AG09319 (cell line): ENCODE measurements at regions not wholly inside any gene's neighbourhood (a gene's known extent, or its start where the extent isn't known, plus 50 kb on each side); places are given as distances from the start of the nearest gene placed in this dataset.

Source experiments
- DNase-seq: peaks from one replicate; pipeline ENCODE4 v3.0.0-alpha.2; 2010; ENCODE audit warnings: low read depth; ENCODE audit errors: extremely low read depth
- TF ChIP-seq, protein P1 (sequence below): IDR thresholded peaks from 2 replicates; pipeline ENCODE4 v1.5.1; 2011; ENCODE audit warnings: low read depth, mild to moderate bottlenecking, inconsistent platforms, low read length, moderate library complexity

DNA sequence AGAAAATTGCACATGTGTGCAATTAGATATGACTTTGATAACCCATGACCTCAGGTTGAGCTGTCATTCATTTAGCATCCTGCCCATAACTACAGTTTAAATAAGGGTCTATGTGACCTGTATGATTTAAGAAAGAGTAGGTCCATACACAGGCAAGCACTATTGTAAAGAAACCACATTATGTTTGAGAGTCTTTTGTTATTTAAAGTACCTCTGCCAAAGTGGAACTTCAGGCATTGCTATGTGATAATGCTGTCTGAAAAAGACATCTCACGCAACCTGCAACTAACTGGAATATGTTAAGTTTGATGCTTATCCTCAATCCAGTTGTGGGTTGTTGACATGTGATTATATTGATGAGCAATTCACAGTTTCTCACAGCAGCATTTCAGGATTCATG is 317.0 kb downstream of the TMEM161B start:
- DNase-seq: no peak
- TF ChIP-seq, protein P1, sequence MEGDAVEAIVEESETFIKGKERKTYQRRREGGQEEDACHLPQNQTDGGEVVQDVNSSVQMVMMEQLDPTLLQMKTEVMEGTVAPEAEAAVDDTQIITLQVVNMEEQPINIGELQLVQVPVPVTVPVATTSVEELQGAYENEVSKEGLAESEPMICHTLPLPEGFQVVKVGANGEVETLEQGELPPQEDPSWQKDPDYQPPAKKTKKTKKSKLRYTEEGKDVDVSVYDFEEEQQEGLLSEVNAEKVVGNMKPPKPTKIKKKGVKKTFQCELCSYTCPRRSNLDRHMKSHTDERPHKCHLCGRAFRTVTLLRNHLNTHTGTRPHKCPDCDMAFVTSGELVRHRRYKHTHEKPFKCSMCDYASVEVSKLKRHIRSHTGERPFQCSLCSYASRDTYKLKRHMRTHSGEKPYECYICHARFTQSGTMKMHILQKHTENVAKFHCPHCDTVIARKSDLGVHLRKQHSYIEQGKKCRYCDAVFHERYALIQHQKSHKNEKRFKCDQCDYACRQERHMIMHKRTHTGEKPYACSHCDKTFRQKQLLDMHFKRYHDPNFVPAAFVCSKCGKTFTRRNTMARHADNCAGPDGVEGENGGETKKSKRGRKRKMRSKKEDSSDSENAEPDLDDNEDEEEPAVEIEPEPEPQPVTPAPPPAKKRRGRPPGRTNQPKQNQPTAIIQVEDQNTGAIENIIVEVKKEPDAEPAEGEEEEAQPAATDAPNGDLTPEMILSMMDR: no peak

DNA sequence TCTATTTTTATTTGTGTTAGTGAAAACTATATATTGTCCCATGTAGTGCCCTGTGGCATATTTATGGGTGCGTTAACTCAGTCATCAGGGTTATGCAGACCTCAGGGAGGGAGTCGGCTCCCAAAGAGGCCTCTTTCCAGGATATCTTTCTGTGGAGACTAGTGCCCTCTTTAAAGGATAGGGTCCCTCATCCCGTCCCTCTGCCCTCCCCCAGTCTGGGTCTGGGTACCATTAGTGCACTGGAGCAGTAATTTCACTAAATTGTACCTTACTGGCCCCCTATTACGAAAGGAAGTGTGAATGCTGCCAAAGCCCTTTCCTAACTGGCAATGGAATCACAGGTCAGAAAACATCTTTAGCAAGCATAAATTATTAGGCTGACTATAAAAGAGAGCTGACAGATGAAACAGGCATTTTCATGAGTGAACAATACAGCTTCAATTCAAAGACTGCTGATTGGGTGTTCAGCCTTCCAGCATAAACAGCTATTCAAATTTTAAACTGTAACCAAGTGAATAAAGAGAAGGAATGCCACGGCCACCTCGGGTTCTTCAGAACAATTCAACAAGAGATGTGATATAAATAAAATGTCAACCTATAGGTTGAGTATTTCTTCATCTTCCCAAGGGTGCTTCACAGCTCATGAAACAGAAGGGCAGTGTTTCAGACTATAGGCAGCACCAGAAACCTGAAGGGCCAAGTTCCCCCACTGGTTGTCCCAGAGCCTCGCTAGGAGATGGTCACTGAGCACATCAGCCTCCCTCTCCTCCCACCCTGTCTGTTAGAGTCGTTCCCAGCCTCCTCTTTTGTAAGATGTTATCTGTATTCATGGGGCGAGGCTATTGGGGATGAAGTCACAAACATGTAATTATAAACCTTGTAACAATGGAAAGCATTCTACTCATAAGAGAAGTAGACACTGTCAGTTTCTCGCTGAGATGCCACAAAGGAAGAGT is 318.7 kb downstream of the TMEM161B start:
- no peak for DNase-seq
- TF ChIP-seq, protein P1: no peak

DNA sequence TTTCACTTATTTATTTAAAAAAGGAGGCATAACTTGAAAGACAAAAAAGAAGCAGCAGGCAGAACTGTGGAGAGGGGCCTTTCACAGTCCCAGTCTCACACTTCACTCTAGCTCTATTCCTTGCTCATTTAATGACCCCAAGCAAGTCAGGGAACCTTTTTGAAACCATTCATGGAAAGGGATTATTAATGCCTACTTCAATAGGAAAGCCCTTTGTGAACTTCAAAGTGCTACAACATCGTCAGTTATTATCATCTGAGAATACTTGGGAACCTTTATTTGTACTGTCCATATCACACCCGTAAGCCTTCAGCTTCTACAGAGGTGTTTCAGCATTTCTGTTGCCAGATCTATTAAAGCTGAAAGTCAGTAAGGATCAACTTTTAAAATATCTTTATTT is 320.2 kb downstream of the TMEM161B start:
- DNase-seq: no peak
- TF ChIP-seq, protein P1: no peak

DNA sequence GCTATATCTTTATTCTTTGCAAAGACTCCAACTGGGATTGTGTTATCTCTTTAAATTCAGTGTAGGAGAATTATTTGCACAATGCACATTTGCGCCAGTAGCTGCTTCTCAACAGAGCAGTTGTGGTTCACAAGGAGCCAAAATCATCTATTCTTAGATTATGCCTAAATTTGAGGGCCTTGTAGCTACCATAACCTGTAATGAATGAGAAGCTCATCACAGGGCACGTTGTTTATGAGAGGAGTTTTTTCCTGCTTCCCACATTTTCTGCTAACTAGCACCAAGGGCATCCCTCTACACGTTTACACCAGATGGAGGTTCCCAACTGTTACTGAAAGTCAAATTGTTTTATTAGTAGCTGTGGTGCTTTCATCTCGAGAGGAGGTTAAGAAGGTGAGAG is 322.4 kb downstream of the TMEM161B start:
- TF ChIP-seq, protein P1: no peak
- no peak for DNase-seq

DNA sequence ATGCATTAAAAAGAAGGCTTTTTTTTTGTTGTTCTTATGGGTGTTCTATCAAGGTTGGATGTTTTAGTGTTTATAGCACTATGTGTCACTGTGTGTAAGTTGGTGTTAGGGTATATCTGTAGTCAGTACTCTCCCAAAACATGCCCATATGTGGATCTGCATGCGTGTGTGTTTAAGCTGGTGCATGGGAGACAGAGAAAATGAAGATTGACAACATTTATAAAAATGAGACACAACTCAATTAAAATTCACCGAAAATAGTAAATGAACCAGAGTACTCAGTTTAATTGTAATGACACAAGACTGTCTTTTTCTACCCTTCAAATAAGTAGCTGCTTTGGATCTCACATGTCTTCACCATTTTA is 323.4 kb downstream of the TMEM161B start:
- DNase-seq: no peak
- TF ChIP-seq, protein P1: no peak

DNA sequence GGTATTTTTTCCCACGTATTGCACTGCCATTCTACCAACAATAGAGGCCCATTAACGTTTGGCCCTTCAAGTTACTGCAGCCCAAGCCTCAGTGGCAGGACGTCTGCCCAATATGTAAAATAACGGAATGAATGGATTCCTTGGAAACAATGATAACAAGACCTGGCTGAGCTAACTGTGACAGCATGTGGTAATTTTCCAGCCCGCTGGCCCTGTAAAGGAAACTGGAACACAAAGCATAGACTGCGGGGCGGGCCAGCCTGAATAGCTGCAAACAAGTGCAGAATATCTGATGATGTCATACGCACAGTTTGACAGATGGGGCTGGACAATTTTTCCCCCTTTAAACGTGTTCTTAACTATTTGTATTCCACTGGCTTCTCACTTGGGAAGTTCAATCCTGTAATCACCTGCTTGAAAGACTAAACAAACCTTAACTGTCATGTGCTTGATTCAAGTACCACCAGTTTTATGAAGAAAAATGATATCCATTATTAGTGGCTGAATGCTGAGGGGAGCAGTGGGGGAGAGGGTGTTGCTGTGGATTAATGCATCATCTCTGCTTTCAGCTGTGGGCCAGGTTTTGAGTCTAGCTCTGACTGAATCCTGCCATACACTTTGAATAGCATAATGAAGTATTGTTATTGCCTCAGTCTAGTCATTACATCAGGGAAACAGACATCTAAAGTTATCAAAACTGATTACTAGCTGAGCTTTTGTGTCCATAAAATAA is 323.9 kb downstream of the TMEM161B start:
- TF ChIP-seq, protein P1: no peak
- no peak for DNase-seq

DNA sequence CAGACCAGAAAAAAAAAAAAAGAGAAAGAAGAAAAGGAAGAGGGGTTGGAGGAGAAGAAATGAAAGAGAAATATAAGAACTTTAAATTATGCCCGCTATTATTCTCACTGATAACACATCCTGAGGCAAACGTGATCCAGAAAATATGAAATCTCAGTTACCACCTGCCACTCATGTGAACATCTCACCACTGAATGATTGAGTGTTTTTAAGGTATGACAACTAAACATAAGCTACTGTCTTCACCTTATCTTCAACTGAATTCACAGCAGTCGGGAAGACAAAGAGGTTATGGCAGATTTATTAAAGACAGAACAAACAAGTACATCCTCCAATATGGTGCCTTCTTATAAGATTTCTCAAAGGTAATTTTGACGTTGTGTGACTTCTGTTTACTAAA is 327.9 kb downstream of the TMEM161B start:
- DNase-seq: no peak
- TF ChIP-seq, protein P1: no peak
